GM21447 (cell line): ENCODE measurements at regions not wholly inside any gene's neighbourhood (a gene's known extent, or its start where the extent isn't known, plus 50 kb on each side); places are given as distances from the start of the nearest gene placed in this dataset.
"Not testable (repeated sequence)": the region's sequence is repeated elsewhere in the genome, so short reads cannot be mapped to it uniquely, and the experiment has no call there.

Experiments used
- ATAC-seq: cut with Tn5 transposase; IDR thresholded peaks from one replicate; pipeline ENCODE4 v1.9.1; 2021; ENCODE audit not compliant: unreplicated experiment

- ATAC-seq, result not testable (repeated sequence)
Observed at GRCh38 chr6:1156411-1156810, 155.5 kb upstream of the FOXQ1 start.

- no peak for ATAC-seq
Observed at GRCh38 chr6:1153696-1154245, 158.1 kb upstream of the FOXQ1 start.

GRCh38 chr6:1146500-1146899, 165.4 kb upstream of the FOXQ1 start:
- no peak for ATAC-seq

- ATAC-seq, result no peak
Observed at GRCh38 chr6:1145768-1146218, 166.1 kb upstream of the FOXQ1 start.

GRCh38 chr6:1144842-1145767, 166.8 kb upstream of the FOXQ1 start:
- ATAC-seq, result no peak

GRCh38 chr6:1143655-1144054, 168.2 kb upstream of the FOXQ1 start:
- ATAC-seq, result no peak

- no peak for ATAC-seq
Observed at GRCh38 chr6:1139155-1139890, 172.6 kb upstream of the FOXQ1 start.

GRCh38 chr6:1137849-1138248, 174.0 kb upstream of the FOXQ1 start:
- no peak for ATAC-seq

GRCh38 chr6:1136827-1137226, 175.1 kb upstream of the FOXQ1 start:
- no peak for ATAC-seq

- ATAC-seq, result no peak
Observed at GRCh38 chr6:1136415-1136774, 175.5 kb upstream of the FOXQ1 start.

GRCh38 chr6:1135726-1136414, 176.0 kb upstream of the FOXQ1 start:
- no peak for ATAC-seq

GRCh38 chr6:1131285-1132079, 180.4 kb upstream of the FOXQ1 start:
- ATAC-seq, result no peak

- ATAC-seq, result no peak
Observed at GRCh38 chr6:1130709-1131108, 181.2 kb upstream of the FOXQ1 start.

- ATAC-seq, result no peak
Observed at GRCh38 chr6:1129131-1129530, 182.8 kb upstream of the FOXQ1 start.

- no peak for ATAC-seq
Observed at GRCh38 chr6:1127597-1128288, 184.2 kb upstream of the FOXQ1 start.

- ATAC-seq, result no peak
Observed at GRCh38 chr6:1127129-1127528, 184.8 kb upstream of the FOXQ1 start.

GRCh38 chr6:1126036-1126435, 185.9 kb upstream of the FOXQ1 start:
- ATAC-seq, result no peak

- no peak for ATAC-seq
Observed at GRCh38 chr6:1125297-1125696, 186.6 kb upstream of the FOXQ1 start.

- no peak for ATAC-seq
Observed at GRCh38 chr6:1124885-1125284, 187.0 kb upstream of the FOXQ1 start.
